ENCODE measurements at regions not wholly inside any gene's neighbourhood (a gene's known extent, or its start where the extent isn't known, plus 50 kb on each side); places are given as distances from the start of the nearest gene placed in this dataset.
"Not testable (repeated sequence)": the region's sequence is repeated elsewhere in the genome, so short reads cannot be mapped to it uniquely, and the experiment has no call there.

GRCh38 chr1:60813071-60813470 lies 269.3 kb upstream of the NFIA start:
- no peak for DNase-seq (ENCODE audit: low read depth)

- no peak for DNase-seq (ENCODE audit: low read depth)
Measured at GRCh38 chr1:60809204-60809980, 273.0 kb upstream of the NFIA start.

DNA sequence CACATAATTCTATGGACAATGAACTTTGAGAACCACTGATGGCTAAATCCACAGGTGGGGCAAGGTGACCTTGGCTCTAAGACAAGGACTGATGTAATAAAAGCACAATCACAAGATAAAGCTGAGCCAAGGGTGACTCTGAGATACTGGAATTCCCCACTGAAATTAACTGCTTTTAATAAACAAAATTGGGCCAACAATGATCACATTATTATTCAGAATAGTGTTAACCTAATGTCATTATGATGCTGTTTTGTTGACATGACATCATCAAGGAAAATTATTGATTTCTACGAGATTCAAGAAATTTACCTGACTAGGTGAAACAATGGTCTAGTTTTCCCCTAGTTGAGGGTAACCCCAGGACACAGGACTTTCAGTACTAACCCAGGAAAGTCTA lies 273.7 kb upstream of the NFIA start:
- no peak for DNase-seq (ENCODE audit: low read depth)

DNA sequence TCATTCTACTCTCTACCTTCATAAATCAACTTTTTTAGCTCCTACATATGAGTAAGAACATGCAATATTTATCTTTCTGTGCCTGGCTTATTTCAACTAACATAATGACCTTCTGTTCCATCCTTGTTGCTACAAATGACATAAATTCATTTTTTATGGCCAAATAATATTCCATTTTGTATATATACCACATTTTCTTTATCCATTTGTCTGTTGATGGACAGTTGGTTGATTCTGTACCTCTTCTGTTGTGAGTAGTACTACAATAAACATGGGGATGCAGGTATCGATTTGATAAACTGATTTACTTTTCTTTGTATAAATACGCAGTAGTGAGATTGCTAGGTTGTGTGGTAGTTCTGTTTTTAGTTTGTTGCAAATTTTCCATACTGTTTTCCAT lies 279.5 kb upstream of the NFIA start:
- DNase-seq (ENCODE audit: low read depth) = no peak

DNA sequence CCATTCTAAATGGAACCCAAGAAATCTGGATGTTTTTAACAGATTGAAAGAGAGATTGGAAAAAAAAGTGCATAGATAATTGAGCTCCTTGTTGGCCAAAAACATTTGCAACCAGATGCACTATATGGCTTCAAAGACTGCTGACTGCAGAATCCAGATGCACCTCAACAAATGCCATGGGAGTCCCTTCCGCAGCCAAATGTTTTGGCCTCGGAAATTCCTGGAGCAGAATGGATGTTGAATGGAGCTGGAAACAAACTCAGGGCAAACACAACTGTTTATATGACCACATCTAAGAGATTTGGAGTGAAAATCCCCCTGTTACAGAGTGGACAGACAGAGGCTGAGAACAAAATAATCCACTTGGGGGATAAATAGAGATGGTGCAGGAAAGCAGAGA lies 285.0 kb upstream of the NFIA start:
- DNase-seq (ENCODE audit: low read depth) = no peak

- no peak for DNase-seq (ENCODE audit: low read depth)
Measured at GRCh38 chr1:60791226-60791625, 291.1 kb upstream of the NFIA start.

- not testable (repeated sequence) for DNase-seq (ENCODE audit: low read depth)
Measured at GRCh38 chr1:60773099-60773498, 309.3 kb upstream of the NFIA start.

DNA sequence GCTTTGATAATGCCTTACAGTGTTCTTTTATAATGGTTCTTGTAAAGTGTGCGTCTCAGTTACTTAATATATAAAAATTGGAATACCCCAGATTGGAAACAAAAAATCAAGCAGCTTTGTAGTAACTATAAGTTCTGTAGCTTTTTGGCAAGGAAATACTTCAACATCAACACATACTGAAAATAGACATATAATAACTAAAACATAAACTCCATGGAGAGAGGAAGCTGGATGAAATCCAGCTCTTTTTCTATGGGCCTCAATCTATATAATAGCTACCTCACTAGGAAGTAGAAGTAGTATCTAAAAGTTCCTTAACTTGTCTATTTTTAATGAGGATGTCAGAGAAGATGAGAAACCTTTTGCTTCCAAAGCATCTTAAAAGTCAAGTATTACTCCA lies 313.3 kb upstream of the NFIA start:
- no peak for DNase-seq (ENCODE audit: low read depth)

GRCh38 chr1:60765204-60765603 lies 317.2 kb upstream of the NFIA start:
- peak; percentile 62 for DNase-seq (ENCODE audit: low read depth)

GRCh38 chr1:60764489-60764888 lies 317.9 kb upstream of the NFIA start:
- DNase-seq (ENCODE audit: low read depth) = no peak

- no peak for DNase-seq (ENCODE audit: low read depth)
Measured at GRCh38 chr1:60763741-60764140, 318.6 kb upstream of the NFIA start.

- DNase-seq (ENCODE audit: low read depth) = no peak
Measured at GRCh38 chr1:60762911-60763310, 319.4 kb upstream of the NFIA start.

GRCh38 chr1:60762176-60762575 lies 320.2 kb upstream of the NFIA start:
- peak; percentile 57 for DNase-seq (ENCODE audit: low read depth)

GRCh38 chr1:60759291-60759690 lies 323.1 kb upstream of the NFIA start:
- DNase-seq (ENCODE audit: low read depth) = no peak

- DNase-seq (ENCODE audit: low read depth) = no peak
Measured at GRCh38 chr1:60757485-60757884, 324.9 kb upstream of the NFIA start.

GRCh38 chr1:60753036-60753900 lies 329.1 kb upstream of the NFIA start:
- DNase-seq (ENCODE audit: low read depth) = no peak

- no peak for DNase-seq (ENCODE audit: low read depth)
Measured at GRCh38 chr1:60751306-60751705, 331.1 kb upstream of the NFIA start.

DNA sequence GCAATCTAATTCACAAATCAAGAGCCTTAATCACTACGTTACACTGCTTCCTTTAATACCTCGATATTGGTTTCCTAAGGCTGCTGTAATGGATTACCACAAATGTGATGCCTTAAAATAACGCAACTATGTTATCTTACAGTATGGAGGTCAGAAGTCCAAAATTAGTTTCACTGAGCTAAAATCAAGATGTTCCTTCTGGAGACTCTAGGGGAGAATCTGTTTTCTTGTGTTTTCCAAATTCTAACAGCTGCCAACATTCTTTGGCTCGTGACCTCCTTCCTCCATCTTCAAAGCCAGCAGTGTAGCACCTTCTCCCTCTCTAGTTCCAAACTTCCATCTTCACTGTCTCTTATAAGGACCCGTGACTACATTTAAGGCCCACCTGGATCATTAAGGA lies 335.0 kb upstream of the NFIA start:
- no peak for DNase-seq (ENCODE audit: low read depth)

DNA sequence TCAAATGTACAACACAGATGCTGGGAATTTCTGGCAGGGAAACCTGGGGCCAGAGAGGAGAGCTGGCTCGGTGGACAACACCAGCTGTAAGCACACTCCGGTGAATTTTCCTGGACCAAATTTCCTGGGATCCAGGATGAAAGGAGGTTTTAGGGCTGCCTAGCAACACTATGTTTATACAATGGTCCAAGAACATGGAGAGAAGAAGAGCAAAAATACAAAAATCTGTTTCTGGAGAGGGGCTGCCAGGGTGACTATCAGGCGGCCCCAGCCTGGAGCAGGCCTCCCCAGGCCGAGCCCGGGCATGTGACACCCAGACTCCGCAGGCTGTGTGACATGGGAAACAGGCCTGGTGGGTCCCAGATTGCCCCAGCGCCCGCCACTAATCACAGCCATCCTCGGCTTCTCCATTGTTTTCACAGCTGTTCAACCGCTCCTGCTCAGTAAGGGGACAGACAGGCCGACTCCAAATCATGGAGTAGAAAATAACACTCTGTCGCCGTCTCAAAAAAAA lies 336.0 kb upstream of the NFIA start:
- DNase-seq (ENCODE audit: low read depth) = no peak

GRCh38 chr1:60745484-60745883 lies 336.9 kb upstream of the NFIA start:
- DNase-seq (ENCODE audit: low read depth) = no peak

DNA sequence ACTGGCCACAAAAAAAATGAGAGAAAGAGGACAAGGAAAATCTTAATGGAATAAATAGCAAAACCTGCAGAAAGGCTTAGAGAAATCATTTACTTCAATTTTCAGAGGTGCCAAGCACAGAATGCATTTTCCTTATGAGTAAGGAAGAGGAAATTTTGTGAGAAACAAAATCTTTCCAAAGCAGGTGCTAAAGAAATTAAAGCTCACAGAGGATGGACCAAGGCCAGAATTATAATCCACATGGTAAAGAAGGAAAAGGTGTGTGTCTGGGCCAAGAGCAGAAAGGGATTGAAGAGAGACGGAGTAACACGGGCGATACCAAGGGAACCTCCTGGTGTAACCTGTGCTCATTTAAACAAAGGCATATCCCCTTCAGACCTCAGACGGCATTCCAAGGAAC lies 340.0 kb upstream of the NFIA start:
- DNase-seq (ENCODE audit: low read depth) = no peak

DNA sequence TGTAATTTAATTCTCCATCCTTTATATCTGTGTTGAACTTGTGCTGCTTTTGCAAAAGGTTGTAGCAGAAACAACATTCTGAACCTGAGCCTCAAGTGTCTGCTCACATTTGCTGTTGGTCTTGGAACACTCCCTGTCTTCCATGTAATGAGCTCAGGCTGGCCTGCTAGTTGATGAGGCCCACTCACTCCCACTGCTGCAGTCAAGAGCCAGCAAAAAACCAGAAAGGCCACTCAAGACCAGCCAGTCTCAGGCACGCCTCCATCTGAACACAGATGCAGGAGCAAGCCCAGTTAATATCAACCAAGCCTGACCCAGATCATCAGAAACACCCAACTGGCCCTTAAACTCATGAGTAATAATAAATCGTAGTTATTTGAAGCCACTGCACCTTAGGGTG lies 342.2 kb upstream of the NFIA start:
- no peak for DNase-seq (ENCODE audit: low read depth)

DNA sequence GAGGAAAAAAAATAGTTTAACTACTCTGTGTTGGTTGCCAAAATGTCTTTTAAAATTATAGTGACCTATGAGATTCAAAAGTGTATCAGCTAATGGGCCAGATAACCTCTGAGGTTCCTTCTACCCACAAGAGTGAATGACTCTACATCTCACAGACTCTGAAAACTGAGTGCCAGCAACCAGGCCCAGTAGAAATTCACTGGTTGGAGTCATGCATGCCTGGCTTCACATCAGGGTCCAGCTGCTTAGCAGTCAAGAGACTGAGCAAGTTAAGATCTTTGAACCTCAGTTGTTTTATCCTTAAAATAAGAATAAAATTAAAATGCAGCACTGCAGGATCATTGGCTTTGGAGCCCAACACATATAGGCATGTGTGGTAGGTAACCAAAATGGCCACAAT lies 342.6 kb upstream of the NFIA start:
- no peak for DNase-seq (ENCODE audit: low read depth)
